ENCODE measurements at regions not wholly inside any gene's neighbourhood (a gene's known extent, or its start where the extent isn't known, plus 50 kb on each side); places are given as distances from the start of the nearest gene placed in this dataset.

- no peaks in the 10 kb centered on the region for H3K9me3 Mint-ChIP-seq (ENCODE audit: unreplicated experiment)
- ChIA-PET CTCF (interaction anchor here (0.6 kb wide), 1 partner anchor 142 kb away, joined by 4 read pairs; no protein-coding TSS in a partner anchor), POLR2A (no interaction called here)
- H3K36me3 Mint-ChIP-seq (ENCODE audit: insufficient read depth, unreplicated experiment): no peaks in the 10 kb centered on the region
- TF ChIP-seq CTCF (IDR thresholded peaks at IDR 0.05; ENCODE audit: unreplicated experiment): no peak
- no TSS peak for BruUV-seq (replicated peaks)
- intact Hi-C loops (cut with micrococcal nuclease): no loop called here
- no peak for DNase-seq (ENCODE audit: unreplicated experiment)
- H3K27me3 Mint-ChIP-seq (ENCODE audit: insufficient read depth, unreplicated experiment): no peaks in the 10 kb centered on the region
- H3K4me1 Mint-ChIP-seq (ENCODE audit: insufficient read depth, unreplicated experiment): peaks cover 6% of the 10 kb centered on the region
- no peak overlapping the region for H3K4me3 Mint-ChIP-seq (ENCODE audit: unreplicated experiment)
- H3K27ac Mint-ChIP-seq (ENCODE audit: low read depth, unreplicated experiment): no peak overlapping the region
These were observed 539.2 kb downstream of the SLC4A3 start for GRCh38 chr2:220166616-220167015.

GRCh38 chr2:220167956-220168355 lies 540.5 kb downstream of the SLC4A3 start:
- no peak for TF ChIP-seq CTCF (IDR thresholded peaks at IDR 0.05; ENCODE audit: unreplicated experiment)
- Mint-ChIP-seq H3K4me3 (ENCODE audit: unreplicated experiment) (no peak overlapping the region), H3K27ac (ENCODE audit: low read depth, unreplicated experiment) (no peak overlapping the region), H3K4me1 (ENCODE audit: insufficient read depth, unreplicated experiment) (no peaks in the 10 kb centered on the region), H3K36me3 (ENCODE audit: insufficient read depth, unreplicated experiment) (no peaks in the 10 kb centered on the region), H3K9me3 (ENCODE audit: unreplicated experiment) (no peaks in the 10 kb centered on the region), H3K27me3 (ENCODE audit: insufficient read depth, unreplicated experiment) (no peaks in the 10 kb centered on the region)
- BruUV-seq (replicated peaks): no TSS peak
- no peak for DNase-seq (ENCODE audit: unreplicated experiment)
- ChIA-PET CTCF (interaction anchor here (0.8 kb wide), 1 partner anchor 91 kb away, joined by 3 read pairs; no protein-coding TSS in a partner anchor), POLR2A (no interaction called here)
- intact Hi-C loops (cut with micrococcal nuclease): no loop called here

- Mint-ChIP-seq H3K36me3 (ENCODE audit: insufficient read depth, unreplicated experiment) (no peaks in the 10 kb centered on the region), H3K9me3 (ENCODE audit: unreplicated experiment) (no peaks in the 10 kb centered on the region), H3K27me3 (ENCODE audit: insufficient read depth, unreplicated experiment) (no peaks in the 10 kb centered on the region), H3K4me3 (ENCODE audit: unreplicated experiment) (no peak overlapping the region), H3K4me1 (ENCODE audit: insufficient read depth, unreplicated experiment) (no peaks in the 10 kb centered on the region), H3K27ac (ENCODE audit: low read depth, unreplicated experiment) (no peak overlapping the region)
- ChIA-PET POLR2A (interaction anchor here (1.0 kb wide), 1 partner anchor 30 kb away, joined by 3 read pairs; no protein-coding TSS in a partner anchor), CTCF (interaction anchor here (1.0 kb wide), 1 partner anchor 11 kb away, joined by 3 read pairs; no protein-coding TSS in a partner anchor)
- TF ChIP-seq CTCF (IDR thresholded peaks at IDR 0.05; ENCODE audit: unreplicated experiment): no peak
- BruUV-seq (replicated peaks): no TSS peak
- no peak for DNase-seq (ENCODE audit: unreplicated experiment)
- intact Hi-C loops (cut with micrococcal nuclease): no loop called here
These were observed 541.6 kb downstream of the SLC4A3 start for GRCh38 chr2:220168891-220169546.

GRCh38 chr2:220174826-220175225 lies 547.4 kb downstream of the SLC4A3 start:
- CTCF ChIA-PET: interaction anchor here (0.6 kb wide), 1 partner anchor 101 kb away, joined by 3 read pairs; no protein-coding TSS in a partner anchor
- Mint-ChIP-seq H3K36me3 (ENCODE audit: insufficient read depth, unreplicated experiment) (no peaks in the 10 kb centered on the region), H3K4me3 (ENCODE audit: unreplicated experiment) (no peak overlapping the region), H3K9me3 (ENCODE audit: unreplicated experiment) (no peaks in the 10 kb centered on the region), H3K27me3 (ENCODE audit: insufficient read depth, unreplicated experiment) (no peaks in the 10 kb centered on the region), H3K4me1 (ENCODE audit: insufficient read depth, unreplicated experiment) (peaks cover 8% of the 10 kb centered on the region), H3K27ac (ENCODE audit: low read depth, unreplicated experiment) (no peak overlapping the region)
- intact Hi-C loops (cut with micrococcal nuclease): no loop called here
- DNase-seq (ENCODE audit: unreplicated experiment): no peak
- no TSS peak for BruUV-seq (replicated peaks)
- POLR2A ChIA-PET: interaction anchor here (0.9 kb wide), 1 partner anchor 18 kb away, joined by 3 read pairs; no protein-coding TSS in a partner anchor
- no peak for TF ChIP-seq CTCF (IDR thresholded peaks at IDR 0.05; ENCODE audit: unreplicated experiment)
